ENCODE measurements at regions not wholly inside any gene's neighbourhood (a gene's known extent, or its start where the extent isn't known, plus 50 kb on each side); places are given as distances from the start of the nearest gene placed in this dataset.

DNA sequence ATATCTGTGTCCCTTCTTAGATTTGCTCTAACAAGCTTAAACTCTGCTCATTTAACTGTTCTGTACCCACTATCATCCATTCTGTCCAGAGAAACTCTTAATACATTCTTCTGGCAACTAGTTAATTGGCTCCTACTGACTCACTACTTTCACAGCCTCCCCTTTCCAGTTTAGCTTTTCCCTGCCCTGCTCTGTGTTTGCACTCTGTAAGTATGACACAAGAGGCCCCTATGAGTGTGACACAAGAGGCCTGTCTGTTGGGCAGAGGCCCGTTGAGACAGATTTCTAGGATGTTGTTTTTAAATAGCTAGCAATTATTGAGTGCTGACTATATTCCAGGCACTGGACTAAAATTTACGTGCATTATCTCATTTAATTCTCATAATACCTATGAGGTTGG lies 246.0 kb upstream of the DAAM1 start:
- TF ChIP-seq, protein P1, sequence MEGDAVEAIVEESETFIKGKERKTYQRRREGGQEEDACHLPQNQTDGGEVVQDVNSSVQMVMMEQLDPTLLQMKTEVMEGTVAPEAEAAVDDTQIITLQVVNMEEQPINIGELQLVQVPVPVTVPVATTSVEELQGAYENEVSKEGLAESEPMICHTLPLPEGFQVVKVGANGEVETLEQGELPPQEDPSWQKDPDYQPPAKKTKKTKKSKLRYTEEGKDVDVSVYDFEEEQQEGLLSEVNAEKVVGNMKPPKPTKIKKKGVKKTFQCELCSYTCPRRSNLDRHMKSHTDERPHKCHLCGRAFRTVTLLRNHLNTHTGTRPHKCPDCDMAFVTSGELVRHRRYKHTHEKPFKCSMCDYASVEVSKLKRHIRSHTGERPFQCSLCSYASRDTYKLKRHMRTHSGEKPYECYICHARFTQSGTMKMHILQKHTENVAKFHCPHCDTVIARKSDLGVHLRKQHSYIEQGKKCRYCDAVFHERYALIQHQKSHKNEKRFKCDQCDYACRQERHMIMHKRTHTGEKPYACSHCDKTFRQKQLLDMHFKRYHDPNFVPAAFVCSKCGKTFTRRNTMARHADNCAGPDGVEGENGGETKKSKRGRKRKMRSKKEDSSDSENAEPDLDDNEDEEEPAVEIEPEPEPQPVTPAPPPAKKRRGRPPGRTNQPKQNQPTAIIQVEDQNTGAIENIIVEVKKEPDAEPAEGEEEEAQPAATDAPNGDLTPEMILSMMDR (IDR thresholded peaks at IDR 0.05; ENCODE audit: borderline replicate concordance): no peak
- intact Hi-C loops (cut with micrococcal nuclease): no loop called here

DNA sequence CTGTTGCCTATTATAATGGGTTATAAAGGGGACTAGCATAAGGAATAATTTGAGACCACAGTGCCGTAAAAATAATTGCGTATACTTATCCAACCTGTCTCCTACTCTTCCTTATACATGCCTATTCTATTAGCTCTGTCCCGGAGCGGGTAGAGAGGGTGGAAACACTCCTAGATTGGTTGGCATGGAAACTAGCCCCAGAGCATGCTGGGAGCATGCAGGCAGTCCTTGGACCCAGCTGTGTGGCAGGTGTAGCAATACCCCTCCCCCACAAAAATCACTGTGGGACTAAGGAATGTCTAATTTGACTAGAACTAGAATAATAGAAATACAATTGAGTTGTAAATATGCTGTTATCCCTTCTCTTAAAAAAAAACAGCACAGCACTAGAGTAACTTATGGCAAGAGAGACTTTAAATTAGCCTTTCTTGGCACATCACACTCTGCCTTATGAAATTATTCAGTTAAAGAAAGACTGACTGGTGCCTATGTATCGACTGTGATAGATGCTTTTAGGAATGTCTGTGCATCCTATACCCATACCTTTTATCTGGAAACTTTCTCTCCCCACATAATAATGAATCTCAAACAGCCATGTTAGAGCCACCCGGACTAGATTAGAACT lies 244.0 kb upstream of the DAAM1 start:
- H3K4me1 ChIP-seq: no peaks in the 10 kb centered on the region
- DNase-seq: no peak
- intact Hi-C loops (cut with micrococcal nuclease): no loop called here
- H3K9me3 ChIP-seq (replicated peaks): no peaks in the 10 kb centered on the region
- H3K36me3 ChIP-seq: no peaks in the 10 kb centered on the region
- H3K4me3 ChIP-seq: no peak overlapping the region
- H3K27ac ChIP-seq (replicated peaks): no peak overlapping the region
- H3K27me3 ChIP-seq (ENCODE audit: low read depth): peaks cover 8% of the 10 kb centered on the region
- TF ChIP-seq, protein P1 (IDR thresholded peaks at IDR 0.05; ENCODE audit: borderline replicate concordance): no peak

More for the DNA sequence above, 246.0 kb upstream of the DAAM1 start:
- no peaks in the 10 kb centered on the region for H3K4me1 ChIP-seq
- peaks cover 8% of the 10 kb centered on the region for H3K27me3 ChIP-seq (ENCODE audit: low read depth)
- H3K27ac ChIP-seq (replicated peaks): no peak overlapping the region
- H3K36me3 ChIP-seq: no peaks in the 10 kb centered on the region
- no peak for DNase-seq
- peaks cover 11% of the 10 kb centered on the region for H3K9me3 ChIP-seq (replicated peaks)
- no peak overlapping the region for H3K4me3 ChIP-seq

DNA sequence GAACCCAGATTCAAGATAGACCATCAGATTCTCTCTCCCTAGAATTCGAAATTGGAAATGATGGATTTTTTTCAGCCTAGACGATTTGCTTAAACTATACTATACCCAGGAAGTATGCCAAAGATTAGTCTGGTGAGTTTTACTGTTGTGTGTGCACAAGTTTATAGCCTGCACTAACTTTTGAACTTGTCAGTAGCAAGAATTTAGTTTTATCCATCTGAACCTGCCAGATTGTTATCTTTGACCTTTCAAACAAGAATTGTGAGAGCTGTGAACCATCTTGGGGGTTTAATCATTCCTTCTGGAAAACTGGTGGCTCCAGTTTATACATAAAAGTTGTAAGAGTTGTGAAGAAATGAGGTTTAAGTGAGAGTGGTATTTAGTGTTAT lies 243.5 kb upstream of the DAAM1 start:
- intact Hi-C loops (cut with micrococcal nuclease): no loop called here
- Histone ChIP-seq H3K4me1 (no peaks in the 10 kb centered on the region), H3K4me3 (no peak overlapping the region), H3K27ac (replicated peaks) (no peak overlapping the region), H3K9me3 (replicated peaks) (no peaks in the 10 kb centered on the region), H3K36me3 (no peaks in the 10 kb centered on the region), H3K27me3 (ENCODE audit: low read depth) (peaks cover 8% of the 10 kb centered on the region)
- TF ChIP-seq, protein P1 (IDR thresholded peaks at IDR 0.05; ENCODE audit: borderline replicate concordance): no peak
- DNase-seq: no peak

DNA sequence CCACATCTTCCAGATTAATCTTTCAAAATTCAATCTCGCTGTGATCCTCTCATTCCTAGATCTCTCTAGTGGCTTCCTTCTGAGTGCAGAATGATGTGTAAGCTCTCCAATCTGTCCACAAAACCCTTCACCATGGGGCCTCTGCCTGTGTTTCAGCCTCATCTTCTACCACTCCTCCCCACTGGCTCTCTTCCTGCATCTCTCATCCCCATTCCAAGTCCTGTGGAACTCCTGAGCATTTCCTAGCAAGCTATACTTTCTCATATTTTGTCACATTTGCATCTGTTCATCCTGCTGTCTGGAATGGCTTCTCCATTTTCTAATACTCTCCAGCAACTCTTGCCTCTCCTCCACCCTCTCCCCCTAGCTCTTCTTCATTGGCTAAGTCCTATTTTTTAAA lies 242.0 kb upstream of the DAAM1 start:
- Histone ChIP-seq H3K4me1 (no peaks in the 10 kb centered on the region), H3K36me3 (no peaks in the 10 kb centered on the region), H3K27me3 (ENCODE audit: low read depth) (peaks cover 5% of the 10 kb centered on the region), H3K4me3 (no peak overlapping the region), H3K27ac (replicated peaks) (no peak overlapping the region), H3K9me3 (replicated peaks) (peaks cover 9% of the 10 kb centered on the region)
- TF ChIP-seq, protein P1 (IDR thresholded peaks at IDR 0.05; ENCODE audit: borderline replicate concordance): no peak
- DNase-seq: no peak
- intact Hi-C loops (cut with micrococcal nuclease): no loop called here

DNA sequence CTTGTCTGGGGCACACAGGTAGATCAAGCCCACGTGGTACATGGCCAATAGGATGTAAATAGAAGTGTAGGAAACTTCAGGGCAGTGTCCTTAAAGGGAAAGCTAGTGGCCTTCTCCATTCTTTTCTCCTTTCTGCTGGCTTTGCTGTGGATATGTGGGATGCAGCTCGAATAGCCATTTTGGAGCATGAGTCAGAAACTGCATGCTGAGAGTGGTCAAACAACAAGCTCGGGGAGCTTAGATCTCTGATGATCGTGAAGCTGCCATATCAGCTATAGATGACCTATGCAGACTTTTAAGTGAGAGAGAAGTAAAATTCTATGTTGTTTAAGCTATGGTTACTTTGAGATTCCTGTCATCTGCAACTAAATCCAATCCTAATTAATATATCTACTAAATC lies 241.3 kb upstream of the DAAM1 start:
- DNase-seq: no peak
- Histone ChIP-seq H3K27ac (replicated peaks) (no peak overlapping the region), H3K36me3 (no peaks in the 10 kb centered on the region), H3K9me3 (replicated peaks) (peaks cover 9% of the 10 kb centered on the region), H3K4me1 (no peaks in the 10 kb centered on the region), H3K4me3 (no peak overlapping the region), H3K27me3 (ENCODE audit: low read depth) (peaks cover 5% of the 10 kb centered on the region)
- intact Hi-C loops (cut with micrococcal nuclease): no loop called here
- TF ChIP-seq, protein P1 (IDR thresholded peaks at IDR 0.05; ENCODE audit: borderline replicate concordance): no peak

Measured in left ventricle myocardium inferior (tissue), 1 donor.